WTC11 (cell line): ENCODE measurements at regions not wholly inside any gene's neighbourhood (a gene's known extent, or its start where the extent isn't known, plus 50 kb on each side); places are given as distances from the start of the nearest gene placed in this dataset.

Experiments
- ATAC-seq: fragments of 200-7000 bp; cut with Tn5 transposase; 2 replicates; pipeline ENCODE4 v1.10.0; 2021; ENCODE audit warnings: mild to moderate bottlenecking, moderate library complexity
- CTCF ChIA-PET: fragments of 300-600 bp; sonication (Branson Sonifier 250); formaldehyde crosslinking; loops from one replicate; lab custom pipeline; 2021; ENCODE audit warnings: antibody characterized with exemption; lab: Charles Lee
- POLR2A ChIA-PET: fragments of 350-600 bp; sonication (Branson Sonifier 250); formaldehyde crosslinking; loops from one replicate; lab custom pipeline; 2021; ENCODE audit warnings: antibody characterized with exemption; lab: Charles Lee
- DNase-seq: peaks from one replicate; pipeline ENCODE4 v3.0.0; 2021; ENCODE audit warnings: low spot score
- H3K27ac Mint-ChIP-seq: 2 replicates; pipeline ENCODE4 v1.8.0; 2021; ENCODE audit warnings: mixed read lengths
- H3K27me3 Mint-ChIP-seq: 2 replicates; pipeline ENCODE4 v1.8.0; 2021; ENCODE audit warnings: low read depth, mild to moderate bottlenecking, moderate library complexity, mixed read lengths
- H3K36me3 Mint-ChIP-seq: 2 replicates; pipeline ENCODE4 v1.8.0; 2021; ENCODE audit warnings: mixed read lengths
- H3K4me1 Mint-ChIP-seq: 2 replicates; pipeline ENCODE4 v1.8.0; 2022; ENCODE audit warnings: mixed read lengths
- H3K4me3 Mint-ChIP-seq: 2 replicates; pipeline ENCODE4 v1.8.0; 2021; ENCODE audit warnings: mild to moderate bottlenecking, moderate library complexity, mixed read lengths
- H3K9me3 Mint-ChIP-seq: 2 replicates; pipeline ENCODE4 v1.8.0; 2021; ENCODE audit warnings: mixed read lengths
- ATF1 ChIP-seq: sonication (generic); formaldehyde crosslinking; IDR thresholded peaks from 2 replicates; pipeline ENCODE4 v1.8.1; 2023; ENCODE audit warnings: mild to moderate bottlenecking, moderate library complexity, missing genetic modification reagents
- CREB1 ChIP-seq: sonication (generic); formaldehyde crosslinking; IDR thresholded peaks from 2 replicates; pipeline ENCODE4 v1.8.0; 2023; ENCODE audit warnings: mild to moderate bottlenecking, missing genetic modification reagents
- EMX1 ChIP-seq: fragments of 250-450 bp; sonication (Bioruptor Pico); IDR thresholded peaks from 2 replicates; pipeline ENCODE4 v1.8.0; 2021; ENCODE audit warnings: mild to moderate bottlenecking
- ESRRA ChIP-seq: sonication (generic); formaldehyde crosslinking; IDR thresholded peaks from 2 replicates; pipeline ENCODE4 v1.8.1; 2022; ENCODE audit warnings: mild to moderate bottlenecking, missing genetic modification reagents, borderline replicate concordance
- KAT7 ChIP-seq: sonication (generic); formaldehyde crosslinking; IDR thresholded peaks from 2 replicates; pipeline ENCODE4 v1.8.1; 2023; ENCODE audit warnings: missing genetic modification reagents, mild to moderate bottlenecking, borderline replicate concordance
- NFYB ChIP-seq: sonication (generic); formaldehyde crosslinking; conservative IDR thresholded peaks from 2 replicates; pipeline ENCODE4 v1.8.0; 2022; ENCODE audit warnings: low read depth, missing genetic modification reagents
- SMAD3 ChIP-seq: sonication (generic); formaldehyde crosslinking; IDR thresholded peaks from 2 replicates; pipeline ENCODE4 v1.8.0; 2022; ENCODE audit warnings: missing genetic modification reagents, mild to moderate bottlenecking, borderline replicate concordance
- TEAD4 ChIP-seq: sonication (generic); formaldehyde crosslinking; IDR thresholded peaks from 2 replicates; pipeline ENCODE4 v1.8.0; 2022; ENCODE audit warnings: mild to moderate bottlenecking, missing genetic modification reagents
- ZNF138 ChIP-seq: sonication (generic); formaldehyde crosslinking; conservative IDR thresholded peaks from 2 replicates; pipeline ENCODE4 v1.8.1; 2022; ENCODE audit warnings: mild to moderate bottlenecking, moderate library complexity, missing genetic modification reagents
- ZNF219 ChIP-seq: sonication (generic); formaldehyde crosslinking; IDR thresholded peaks from 2 replicates; pipeline ENCODE4 v1.8.0; 2023; ENCODE audit warnings: missing genetic modification reagents, mild to moderate bottlenecking, borderline replicate concordance
- ZNF263 ChIP-seq: sonication (generic); formaldehyde crosslinking; IDR thresholded peaks from 2 replicates; pipeline ENCODE4 v1.8.1; 2022; ENCODE audit warnings: low read depth, mild to moderate bottlenecking, moderate library complexity, missing genetic modification reagents
- ZNF317 ChIP-seq: sonication (generic); formaldehyde crosslinking; IDR thresholded peaks from 2 replicates; pipeline ENCODE4 v1.8.1; 2023; ENCODE audit warnings: low read depth, mild to moderate bottlenecking, moderate library complexity, missing genetic modification reagents, borderline replicate concordance
- TF ChIP-seq, protein P1 (sequence below): fragments of 250-450 bp; sonication (Bioruptor Pico); IDR thresholded peaks from 2 replicates; pipeline ENCODE4 v2.1.2; 2022; ENCODE audit warnings: mild to moderate bottlenecking, moderate library complexity
- TF ChIP-seq, protein P2 (sequence below): fragments of 250-450 bp; sonication (Bioruptor Pico); IDR thresholded peaks from 2 replicates; pipeline ENCODE4 v1.9.0; 2021; ENCODE audit warnings: moderate library complexity, mild to moderate bottlenecking, inconsistent platforms, borderline replicate concordance
- TF ChIP-seq, protein P3 (sequence below): sonication (generic); formaldehyde crosslinking; IDR thresholded peaks from 2 replicates; pipeline ENCODE4 v1.8.1; 2023; ENCODE audit warnings: mild to moderate bottlenecking, missing genetic modification reagents, moderate library complexity
- TF ChIP-seq, protein P4 (sequence below): sonication (generic); formaldehyde crosslinking; IDR thresholded peaks from 2 replicates; pipeline ENCODE4 v1.8.1; 2023; ENCODE audit warnings: mild to moderate bottlenecking, missing genetic modification reagents
- TF ChIP-seq, protein P5 (sequence below): sonication (generic); formaldehyde crosslinking; IDR thresholded peaks from 2 replicates; pipeline ENCODE4 v1.8.1; 2022; ENCODE audit warnings: missing genetic modification reagents, borderline replicate concordance
- TF ChIP-seq, protein P6 (sequence below): fragments of 250-450 bp; sonication (Bioruptor Pico); conservative IDR thresholded peaks from 2 replicates; pipeline ENCODE4 v1.9.0; 2021; ENCODE audit warnings: mild to moderate bottlenecking
- TF ChIP-seq, protein P7 (sequence below): fragments of 250-450 bp; sonication (Bioruptor Pico); IDR thresholded peaks from 2 replicates; pipeline ENCODE4 v1.9.0; 2021; ENCODE audit warnings: mild to moderate bottlenecking, borderline replicate concordance
- TF ChIP-seq, protein P8 (sequence below): sonication (generic); formaldehyde crosslinking; IDR thresholded peaks from 2 replicates; pipeline ENCODE4 v1.8.0; 2022; ENCODE audit warnings: missing genetic modification reagents

DNA sequence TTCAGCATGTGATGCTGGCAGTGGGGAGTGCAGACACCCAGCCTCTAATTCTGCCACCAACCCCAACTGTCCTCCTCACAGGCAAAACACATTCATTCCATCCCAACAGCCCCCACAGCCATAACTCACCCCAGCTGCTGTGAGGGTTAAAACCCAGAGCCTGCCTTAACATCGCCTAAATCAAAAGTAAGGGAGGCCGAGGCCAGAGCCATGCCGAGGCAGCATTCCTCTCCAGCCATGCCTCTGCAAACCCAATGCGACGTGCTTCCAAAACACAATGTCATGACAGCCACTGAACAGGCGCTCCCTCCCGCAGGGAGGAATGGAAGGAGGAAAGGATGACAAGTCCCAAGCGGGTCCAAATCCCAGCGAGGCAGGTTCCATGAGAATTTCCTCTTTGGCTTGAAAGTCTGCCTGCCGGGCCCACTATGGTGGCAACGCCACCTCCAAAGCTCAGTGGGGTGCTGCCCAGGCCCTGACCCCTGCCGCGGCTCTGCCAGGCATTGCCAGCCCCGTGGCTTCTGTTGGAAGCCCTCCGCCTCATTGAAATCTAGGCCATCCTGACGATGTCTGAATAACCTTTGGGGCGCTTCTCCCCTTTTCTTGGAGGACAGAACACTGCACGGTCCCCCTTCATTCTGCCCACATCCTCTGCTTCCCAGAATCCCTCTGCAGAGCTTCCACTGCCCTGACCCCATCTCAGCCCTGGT lies 472.3 kb downstream of the BRD1 start:
- CTCF ChIA-PET = interaction anchor here (1.3 kb wide), 1 partner anchor 277 kb away, joined by 3 read pairs; no protein-coding TSS in a partner anchor
- DNase-seq (peak; percentile 1), ATAC-seq (no peak)
- H3K27me3 Mint-ChIP-seq = no peaks in the 10 kb centered on the region
- H3K4me3 Mint-ChIP-seq = no peak overlapping the region
- TF ChIP-seq EMX1 (no peak), TEAD4 (CRISPR knock-in tag) (no peak), ZNF317 (CRISPR knock-in tag) (no peak), SMAD3 (CRISPR knock-in tag) (no peak), ZNF138 (CRISPR knock-in tag) (no peak), CREB1 (no peak), ZNF263 (CRISPR knock-in tag) (no peak), ZNF219 (CRISPR knock-in tag) (no peak), NFYB (no peak), ATF1 (CRISPR knock-in tag) (no peak), KAT7 (CRISPR knock-in tag) (no peak), ESRRA (CRISPR knock-in tag) (no peak)
- TF ChIP-seq, protein P1, sequence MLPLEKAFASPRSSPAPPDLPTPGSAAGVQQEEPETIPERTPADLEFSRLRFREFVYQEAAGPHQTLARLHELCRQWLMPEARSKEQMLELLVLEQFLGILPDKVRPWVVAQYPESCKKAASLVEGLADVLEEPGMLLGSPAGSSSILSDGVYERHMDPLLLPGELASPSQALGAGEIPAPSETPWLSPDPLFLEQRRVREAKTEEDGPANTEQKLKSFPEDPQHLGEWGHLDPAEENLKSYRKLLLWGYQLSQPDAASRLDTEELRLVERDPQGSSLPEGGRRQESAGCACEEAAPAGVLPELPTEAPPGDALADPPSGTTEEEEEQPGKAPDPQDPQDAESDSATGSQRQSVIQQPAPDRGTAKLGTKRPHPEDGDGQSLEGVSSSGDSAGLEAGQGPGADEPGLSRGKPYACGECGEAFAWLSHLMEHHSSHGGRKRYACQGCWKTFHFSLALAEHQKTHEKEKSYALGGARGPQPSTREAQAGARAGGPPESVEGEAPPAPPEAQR (CRISPR knock-in tag) = no peak
- TF ChIP-seq, protein P2, sequence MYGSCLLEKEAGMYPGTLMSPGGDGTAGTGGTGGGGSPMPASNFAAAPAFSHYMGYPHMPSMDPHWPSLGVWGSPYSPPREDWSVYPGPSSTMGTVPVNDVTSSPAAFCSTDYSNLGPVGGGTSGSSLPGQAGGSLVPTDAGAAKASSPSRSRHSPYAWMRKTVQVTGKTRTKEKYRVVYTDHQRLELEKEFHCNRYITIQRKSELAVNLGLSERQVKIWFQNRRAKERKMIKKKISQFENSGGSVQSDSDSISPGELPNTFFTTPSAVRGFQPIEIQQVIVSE = no peak
- TF ChIP-seq, protein P3, sequence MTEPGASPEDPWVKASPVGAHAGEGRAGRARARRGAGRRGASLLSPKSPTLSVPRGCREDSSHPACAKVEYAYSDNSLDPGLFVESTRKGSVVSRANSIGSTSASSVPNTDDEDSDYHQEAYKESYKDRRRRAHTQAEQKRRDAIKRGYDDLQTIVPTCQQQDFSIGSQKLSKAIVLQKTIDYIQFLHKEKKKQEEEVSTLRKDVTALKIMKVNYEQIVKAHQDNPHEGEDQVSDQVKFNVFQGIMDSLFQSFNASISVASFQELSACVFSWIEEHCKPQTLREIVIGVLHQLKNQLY (CRISPR knock-in tag) = no peak
- TF ChIP-seq, protein P4, sequence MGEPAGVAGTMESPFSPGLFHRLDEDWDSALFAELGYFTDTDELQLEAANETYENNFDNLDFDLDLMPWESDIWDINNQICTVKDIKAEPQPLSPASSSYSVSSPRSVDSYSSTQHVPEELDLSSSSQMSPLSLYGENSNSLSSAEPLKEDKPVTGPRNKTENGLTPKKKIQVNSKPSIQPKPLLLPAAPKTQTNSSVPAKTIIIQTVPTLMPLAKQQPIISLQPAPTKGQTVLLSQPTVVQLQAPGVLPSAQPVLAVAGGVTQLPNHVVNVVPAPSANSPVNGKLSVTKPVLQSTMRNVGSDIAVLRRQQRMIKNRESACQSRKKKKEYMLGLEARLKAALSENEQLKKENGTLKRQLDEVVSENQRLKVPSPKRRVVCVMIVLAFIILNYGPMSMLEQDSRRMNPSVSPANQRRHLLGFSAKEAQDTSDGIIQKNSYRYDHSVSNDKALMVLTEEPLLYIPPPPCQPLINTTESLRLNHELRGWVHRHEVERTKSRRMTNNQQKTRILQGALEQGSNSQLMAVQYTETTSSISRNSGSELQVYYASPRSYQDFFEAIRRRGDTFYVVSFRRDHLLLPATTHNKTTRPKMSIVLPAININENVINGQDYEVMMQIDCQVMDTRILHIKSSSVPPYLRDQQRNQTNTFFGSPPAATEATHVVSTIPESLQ (CRISPR knock-in tag) = no peak
- TF ChIP-seq, protein P5, sequence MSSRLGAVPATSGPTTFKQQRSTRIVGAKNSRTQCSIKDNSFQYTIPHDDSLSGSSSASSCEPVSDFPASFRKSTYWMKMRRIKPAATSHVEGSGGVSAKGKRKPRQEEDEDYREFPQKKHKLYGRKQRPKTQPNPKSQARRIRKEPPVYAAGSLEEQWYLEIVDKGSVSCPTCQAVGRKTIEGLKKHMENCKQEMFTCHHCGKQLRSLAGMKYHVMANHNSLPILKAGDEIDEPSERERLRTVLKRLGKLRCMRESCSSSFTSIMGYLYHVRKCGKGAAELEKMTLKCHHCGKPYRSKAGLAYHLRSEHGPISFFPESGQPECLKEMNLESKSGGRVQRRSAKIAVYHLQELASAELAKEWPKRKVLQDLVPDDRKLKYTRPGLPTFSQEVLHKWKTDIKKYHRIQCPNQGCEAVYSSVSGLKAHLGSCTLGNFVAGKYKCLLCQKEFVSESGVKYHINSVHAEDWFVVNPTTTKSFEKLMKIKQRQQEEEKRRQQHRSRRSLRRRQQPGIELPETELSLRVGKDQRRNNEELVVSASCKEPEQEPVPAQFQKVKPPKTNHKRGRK = no peak
- TF ChIP-seq, protein P6, sequence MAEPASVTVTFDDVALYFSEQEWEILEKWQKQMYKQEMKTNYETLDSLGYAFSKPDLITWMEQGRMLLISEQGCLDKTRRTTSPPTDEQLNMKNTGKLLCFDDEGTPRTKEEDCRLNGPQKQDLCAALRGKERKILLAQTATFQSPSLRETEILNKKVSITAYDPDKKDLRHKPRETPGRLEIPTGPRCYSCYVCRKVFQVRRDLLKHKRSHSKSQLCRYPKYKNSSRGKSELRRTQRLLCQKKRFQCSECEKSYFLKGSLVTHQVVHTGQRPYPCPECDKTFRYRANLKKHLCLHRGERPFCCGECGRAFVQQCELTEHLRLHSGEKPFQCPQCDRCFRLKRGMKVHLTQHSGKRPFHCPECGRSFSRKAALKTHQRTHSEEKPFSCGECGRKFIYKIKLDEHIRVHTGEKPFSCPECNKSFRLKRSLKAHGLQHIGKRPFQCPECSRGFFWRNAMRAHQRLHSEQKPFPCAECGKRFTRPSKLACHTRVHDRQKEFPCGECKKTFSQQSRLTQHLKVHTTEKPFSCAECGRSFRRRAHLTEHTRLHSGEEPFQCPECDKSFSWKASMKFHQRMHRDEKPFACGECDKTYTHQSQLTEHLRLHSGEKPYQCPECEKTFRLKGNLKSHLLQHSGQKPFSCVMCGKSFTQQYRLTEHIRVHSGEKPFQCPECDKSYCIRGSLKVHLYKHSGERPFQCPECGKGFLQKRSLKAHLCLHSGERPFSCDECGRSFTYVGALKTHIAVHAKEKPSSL = no peak
- TF ChIP-seq, protein P7, sequence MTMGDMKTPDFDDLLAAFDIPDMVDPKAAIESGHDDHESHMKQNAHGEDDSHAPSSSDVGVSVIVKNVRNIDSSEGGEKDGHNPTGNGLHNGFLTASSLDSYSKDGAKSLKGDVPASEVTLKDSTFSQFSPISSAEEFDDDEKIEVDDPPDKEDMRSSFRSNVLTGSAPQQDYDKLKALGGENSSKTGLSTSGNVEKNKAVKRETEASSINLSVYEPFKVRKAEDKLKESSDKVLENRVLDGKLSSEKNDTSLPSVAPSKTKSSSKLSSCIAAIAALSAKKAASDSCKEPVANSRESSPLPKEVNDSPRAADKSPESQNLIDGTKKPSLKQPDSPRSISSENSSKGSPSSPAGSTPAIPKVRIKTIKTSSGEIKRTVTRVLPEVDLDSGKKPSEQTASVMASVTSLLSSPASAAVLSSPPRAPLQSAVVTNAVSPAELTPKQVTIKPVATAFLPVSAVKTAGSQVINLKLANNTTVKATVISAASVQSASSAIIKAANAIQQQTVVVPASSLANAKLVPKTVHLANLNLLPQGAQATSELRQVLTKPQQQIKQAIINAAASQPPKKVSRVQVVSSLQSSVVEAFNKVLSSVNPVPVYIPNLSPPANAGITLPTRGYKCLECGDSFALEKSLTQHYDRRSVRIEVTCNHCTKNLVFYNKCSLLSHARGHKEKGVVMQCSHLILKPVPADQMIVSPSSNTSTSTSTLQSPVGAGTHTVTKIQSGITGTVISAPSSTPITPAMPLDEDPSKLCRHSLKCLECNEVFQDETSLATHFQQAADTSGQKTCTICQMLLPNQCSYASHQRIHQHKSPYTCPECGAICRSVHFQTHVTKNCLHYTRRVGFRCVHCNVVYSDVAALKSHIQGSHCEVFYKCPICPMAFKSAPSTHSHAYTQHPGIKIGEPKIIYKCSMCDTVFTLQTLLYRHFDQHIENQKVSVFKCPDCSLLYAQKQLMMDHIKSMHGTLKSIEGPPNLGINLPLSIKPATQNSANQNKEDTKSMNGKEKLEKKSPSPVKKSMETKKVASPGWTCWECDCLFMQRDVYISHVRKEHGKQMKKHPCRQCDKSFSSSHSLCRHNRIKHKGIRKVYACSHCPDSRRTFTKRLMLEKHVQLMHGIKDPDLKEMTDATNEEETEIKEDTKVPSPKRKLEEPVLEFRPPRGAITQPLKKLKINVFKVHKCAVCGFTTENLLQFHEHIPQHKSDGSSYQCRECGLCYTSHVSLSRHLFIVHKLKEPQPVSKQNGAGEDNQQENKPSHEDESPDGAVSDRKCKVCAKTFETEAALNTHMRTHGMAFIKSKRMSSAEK = no peak
- TF ChIP-seq, protein P8, sequence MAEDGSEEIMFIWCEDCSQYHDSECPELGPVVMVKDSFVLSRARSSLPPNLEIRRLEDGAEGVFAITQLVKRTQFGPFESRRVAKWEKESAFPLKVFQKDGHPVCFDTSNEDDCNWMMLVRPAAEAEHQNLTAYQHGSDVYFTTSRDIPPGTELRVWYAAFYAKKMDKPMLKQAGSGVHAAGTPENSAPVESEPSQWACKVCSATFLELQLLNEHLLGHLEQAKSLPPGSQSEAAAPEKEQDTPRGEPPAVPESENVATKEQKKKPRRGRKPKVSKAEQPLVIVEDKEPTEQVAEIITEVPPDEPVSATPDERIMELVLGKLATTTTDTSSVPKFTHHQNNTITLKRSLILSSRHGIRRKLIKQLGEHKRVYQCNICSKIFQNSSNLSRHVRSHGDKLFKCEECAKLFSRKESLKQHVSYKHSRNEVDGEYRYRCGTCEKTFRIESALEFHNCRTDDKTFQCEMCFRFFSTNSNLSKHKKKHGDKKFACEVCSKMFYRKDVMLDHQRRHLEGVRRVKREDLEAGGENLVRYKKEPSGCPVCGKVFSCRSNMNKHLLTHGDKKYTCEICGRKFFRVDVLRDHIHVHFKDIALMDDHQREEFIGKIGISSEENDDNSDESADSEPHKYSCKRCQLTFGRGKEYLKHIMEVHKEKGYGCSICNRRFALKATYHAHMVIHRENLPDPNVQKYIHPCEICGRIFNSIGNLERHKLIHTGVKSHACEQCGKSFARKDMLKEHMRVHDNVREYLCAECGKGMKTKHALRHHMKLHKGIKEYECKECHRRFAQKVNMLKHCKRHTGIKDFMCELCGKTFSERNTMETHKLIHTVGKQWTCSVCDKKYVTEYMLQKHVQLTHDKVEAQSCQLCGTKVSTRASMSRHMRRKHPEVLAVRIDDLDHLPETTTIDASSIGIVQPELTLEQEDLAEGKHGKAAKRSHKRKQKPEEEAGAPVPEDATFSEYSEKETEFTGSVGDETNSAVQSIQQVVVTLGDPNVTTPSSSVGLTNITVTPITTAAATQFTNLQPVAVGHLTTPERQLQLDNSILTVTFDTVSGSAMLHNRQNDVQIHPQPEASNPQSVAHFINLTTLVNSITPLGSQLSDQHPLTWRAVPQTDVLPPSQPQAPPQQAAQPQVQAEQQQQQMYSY (CRISPR knock-in tag) = no peak
- POLR2A ChIA-PET = no interaction called here
- H3K9me3 Mint-ChIP-seq = no peaks in the 10 kb centered on the region
- no peak overlapping the region for H3K27ac Mint-ChIP-seq
- H3K36me3 Mint-ChIP-seq = no peaks in the 10 kb centered on the region
- no peaks in the 10 kb centered on the region for H3K4me1 Mint-ChIP-seq
